ENCODE measurements at regions not wholly inside any gene's neighbourhood (a gene's known extent, or its start where the extent isn't known, plus 50 kb on each side); places are given as distances from the start of the nearest gene placed in this dataset.
"Not testable (repeated sequence)": the region's sequence is repeated elsewhere in the genome, so short reads cannot be mapped to it uniquely, and the experiment has no call there.

DNA sequence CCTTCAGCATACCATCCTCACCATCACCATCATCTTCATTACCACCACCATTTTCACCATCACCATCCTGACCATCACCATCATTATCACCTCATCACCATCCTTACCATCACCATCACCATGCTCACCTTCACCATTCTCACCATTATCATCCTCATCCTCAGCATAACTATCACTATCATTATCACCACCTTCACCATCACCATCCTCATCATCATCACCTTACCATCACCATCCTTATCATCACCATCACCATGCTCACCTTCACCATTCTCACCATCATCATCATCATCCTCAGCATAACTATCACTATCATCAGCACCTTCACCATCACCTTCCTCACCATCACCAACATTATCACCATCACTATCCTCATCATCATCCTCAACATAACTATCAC lies 360.4 kb downstream of the KCNJ18 start:
- not testable (repeated sequence) for TF ChIP-seq CTCF, POLR2A (IDR thresholded peaks at IDR 0.05)
